ENCODE measurements at regions not wholly inside any gene's neighbourhood (a gene's known extent, or its start where the extent isn't known, plus 50 kb on each side); places are given as distances from the start of the nearest gene placed in this dataset.

DNA sequence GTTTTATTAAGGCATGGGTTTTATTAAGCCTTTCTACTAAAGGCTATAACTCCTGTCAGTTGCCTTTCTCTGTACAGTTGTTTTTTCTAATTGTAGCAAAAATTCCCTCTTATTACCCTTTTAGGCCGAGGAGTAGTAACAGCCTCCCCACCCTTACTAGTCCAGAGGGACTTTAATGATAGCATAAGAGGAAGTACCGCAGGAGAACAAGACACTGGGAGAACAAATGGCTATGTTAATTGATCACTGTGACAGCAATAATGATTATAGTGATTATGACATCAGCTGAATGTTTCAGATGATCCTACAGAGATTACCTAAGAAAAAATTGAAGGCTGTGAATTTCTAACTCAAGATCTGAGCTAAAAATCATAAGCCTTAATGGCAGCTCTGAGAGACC is 383.0 kb upstream of the PTBP2 start:
- intact Hi-C loops (cut with micrococcal nuclease; ENCODE audit: unreplicated experiment): no loop called here
- H3K4me3 ChIP-seq (replicated peaks in 1 of 3; ENCODE audit: insufficient read depth in 1 of 3, low read depth in 2 of 3, low read length in 3 of 3): no peak overlapping the region
- no peaks in the 10 kb centered on the region for H4K20me1 ChIP-seq (ENCODE audit: insufficient read depth, low read length)
- DNase-seq (ENCODE audit: low spot score) (no peak), ATAC-seq (no peak), FAIRE-seq (no peak)
- no peak overlapping the region for H3K9ac ChIP-seq (ENCODE audit: insufficient read depth, low read depth, low read length)
- H3K4me1 ChIP-seq (ENCODE audit: insufficient read depth, low read length): no peaks in the 10 kb centered on the region
- ChIA-PET CTCF (ENCODE audit: low intra/inter-chr PET ratio, low total read pairs) (no interaction called here), POLR2A (no interaction called here)
- 4% methylated on average over 2 of the region's 2 CpGs for WGBS (ENCODE audit: low lambda C conversion rate)
- no peak overlapping the region for H2AFZ ChIP-seq (ENCODE audit: low read length)
- in situ Hi-C loops (cut with HindIII; ENCODE audit: extremely low pct_ligation_motif_present, low pct_unique_long_range_greater_than_20kb): no loop called here
- TF ChIP-seq REL (CRISPR knock-in tag; conservative IDR thresholded peaks at IDR 0.05): no peak
- no peak for TF ChIP-seq ZNF746 (CRISPR knock-in tag; IDR thresholded peaks at IDR 0.05)
- TF ChIP-seq ZSCAN5A (CRISPR knock-in tag; IDR thresholded peaks at IDR 0.05; ENCODE audit: borderline replicate concordance): no peak
- TF ChIP-seq ZNF343 (CRISPR knock-in tag; IDR thresholded peaks at IDR 0.05): no peak
- TF ChIP-seq, protein P1, sequence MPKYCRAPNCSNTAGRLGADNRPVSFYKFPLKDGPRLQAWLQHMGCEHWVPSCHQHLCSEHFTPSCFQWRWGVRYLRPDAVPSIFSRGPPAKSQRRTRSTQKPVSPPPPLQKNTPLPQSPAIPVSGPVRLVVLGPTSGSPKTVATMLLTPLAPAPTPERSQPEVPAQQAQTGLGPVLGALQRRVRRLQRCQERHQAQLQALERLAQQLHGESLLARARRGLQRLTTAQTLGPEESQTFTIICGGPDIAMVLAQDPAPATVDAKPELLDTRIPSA (CRISPR knock-in tag; IDR thresholded peaks at IDR 0.05; ENCODE audit: borderline replicate concordance): no peak
- no peak for TF ChIP-seq ZFAT (CRISPR knock-in tag; conservative IDR thresholded peaks at IDR 0.05)
- TF ChIP-seq, protein P2, sequence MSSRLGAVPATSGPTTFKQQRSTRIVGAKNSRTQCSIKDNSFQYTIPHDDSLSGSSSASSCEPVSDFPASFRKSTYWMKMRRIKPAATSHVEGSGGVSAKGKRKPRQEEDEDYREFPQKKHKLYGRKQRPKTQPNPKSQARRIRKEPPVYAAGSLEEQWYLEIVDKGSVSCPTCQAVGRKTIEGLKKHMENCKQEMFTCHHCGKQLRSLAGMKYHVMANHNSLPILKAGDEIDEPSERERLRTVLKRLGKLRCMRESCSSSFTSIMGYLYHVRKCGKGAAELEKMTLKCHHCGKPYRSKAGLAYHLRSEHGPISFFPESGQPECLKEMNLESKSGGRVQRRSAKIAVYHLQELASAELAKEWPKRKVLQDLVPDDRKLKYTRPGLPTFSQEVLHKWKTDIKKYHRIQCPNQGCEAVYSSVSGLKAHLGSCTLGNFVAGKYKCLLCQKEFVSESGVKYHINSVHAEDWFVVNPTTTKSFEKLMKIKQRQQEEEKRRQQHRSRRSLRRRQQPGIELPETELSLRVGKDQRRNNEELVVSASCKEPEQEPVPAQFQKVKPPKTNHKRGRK (CRISPR knock-in tag; IDR thresholded peaks at IDR 0.05): no peak
- no peak for TF ChIP-seq ZNF282 (IDR thresholded peaks at IDR 0.05; ENCODE audit: partially characterized antibody)
- TF ChIP-seq TOPORS (CRISPR knock-in tag; IDR thresholded peaks at IDR 0.05): no peak
- TF ChIP-seq HOXA3 (CRISPR knock-in tag; IDR thresholded peaks at IDR 0.05): no peak
- TF ChIP-seq ZNF326 (CRISPR knock-in tag; IDR thresholded peaks at IDR 0.05; ENCODE audit: borderline replicate concordance): no peak
- TF ChIP-seq KLF15 (CRISPR knock-in tag; IDR thresholded peaks at IDR 0.05; ENCODE audit: borderline replicate concordance): no peak
- TF ChIP-seq, protein P3, sequence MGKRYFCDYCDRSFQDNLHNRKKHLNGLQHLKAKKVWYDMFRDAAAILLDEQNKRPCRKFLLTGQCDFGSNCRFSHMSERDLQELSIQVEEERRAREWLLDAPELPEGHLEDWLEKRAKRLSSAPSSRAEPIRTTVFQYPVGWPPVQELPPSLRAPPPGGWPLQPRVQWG (CRISPR knock-in tag; IDR thresholded peaks at IDR 0.05; ENCODE audit: borderline replicate concordance, low read depth): no peak
- no peak for TF ChIP-seq CENPT (CRISPR knock-in tag; IDR thresholded peaks at IDR 0.05; ENCODE audit: low read depth)
- H3K36me3 ChIP-seq (replicated peaks in 1 of 2; ENCODE audit: control insufficient read depth in 1 of 2, insufficient read depth in 2 of 2, low read length in 2 of 2): no peaks in the 10 kb centered on the region
- BruUV-seq (replicated peaks): no TSS peak
- no peaks in the 10 kb centered on the region for H3K27me3 ChIP-seq (ENCODE audit: control insufficient read depth in 1 of 2, insufficient read depth in 2 of 2, low read length in 2 of 2)
- no peaks in the 10 kb centered on the region for H3K79me2 ChIP-seq (ENCODE audit: insufficient read depth, low read length)
- no peak overlapping the region for H3K27ac ChIP-seq (ENCODE audit: extremely low read length, insufficient read depth, low read length)
- H3K4me2 ChIP-seq (ENCODE audit: low read depth, low read length): no peak overlapping the region
- no peaks in the 10 kb centered on the region for H3K9me3 ChIP-seq (ENCODE audit: low read length)
